DND-41 (cell line): ENCODE measurements at regions not wholly inside any gene's neighbourhood (a gene's known extent, or its start where the extent isn't known, plus 50 kb on each side); places are given as distances from the start of the nearest gene placed in this dataset.
"Not testable (repeated sequence)": the region's sequence is repeated elsewhere in the genome, so short reads cannot be mapped to it uniquely, and the experiment has no call there.

Source experiments
- ATAC-seq: fragments of 200-7000 bp; cut with Tn5 transposase; 3 replicates; pipeline ENCODE4 v1.9.1; 2021; ENCODE audit warnings: low read depth; ENCODE audit not compliant: insufficient read depth
- DNase-seq: peaks from one replicate; pipeline ENCODE4 v3.0.0-alpha.2; 2020
- H2AFZ ChIP-seq: 2 replicates; pipeline ENCODE4 v1.6.0; 2012; ENCODE audit warnings: low read depth, low read length
- H3K27ac ChIP-seq: 2 replicates; pipeline ENCODE4 v1.5.1; 2012; ENCODE audit warnings: low read length, inconsistent platforms
- H3K27me3 ChIP-seq: fragments of 200-600 bp; sonication (generic); 2 replicates; pipeline ENCODE4 v1.6.0; 2012; ENCODE audit warnings: low read length, mild to moderate bottlenecking, inconsistent platforms; ENCODE audit not compliant: insufficient read depth, poor library complexity
- H3K36me3 ChIP-seq: 2 replicates; pipeline ENCODE4 v1.5.1; 2012; ENCODE audit warnings: low read length, inconsistent platforms; ENCODE audit not compliant: insufficient read depth
- H3K4me1 ChIP-seq: 2 replicates; pipeline ENCODE4 v1.5.1; 2012; ENCODE audit warnings: mild to moderate bottlenecking, low read length; ENCODE audit not compliant: insufficient read depth
- H3K4me2 ChIP-seq: 2 replicates; pipeline ENCODE4 v1.6.0; 2012; ENCODE audit warnings: mild to moderate bottlenecking, moderate library complexity, low read length, inconsistent platforms; ENCODE audit not compliant: insufficient read depth
- H3K4me3 ChIP-seq, 2 experiments: fragments of 200-600 bp in 1 of 2; shearing (Covaris generic) in 1 of 2; 2 replicates each; pipeline ENCODE4 v1.5.1; 2012 to 2016; ENCODE audit warnings: inconsistent platforms in 2 of 2, low read length in 2 of 2, mild to moderate bottlenecking in 2 of 2, low read depth in 1 of 2, moderate library complexity in 1 of 2
- H3K79me2 ChIP-seq: 2 replicates; pipeline ENCODE4 v1.6.0; 2012; ENCODE audit warnings: low read length, inconsistent platforms; ENCODE audit not compliant: insufficient read depth
- H3K9ac ChIP-seq: 2 replicates; pipeline ENCODE4 v1.6.0; 2012; ENCODE audit warnings: low read depth, mild to moderate bottlenecking, inconsistent platforms, low read length, moderate library complexity
- H3K9me3 ChIP-seq: 2 replicates; pipeline ENCODE4 v1.5.1; 2012; ENCODE audit warnings: low read length, moderate library complexity, mild to moderate bottlenecking, inconsistent platforms; ENCODE audit not compliant: insufficient read depth, severe bottlenecking
- H4K20me1 ChIP-seq: 2 replicates; pipeline ENCODE4 v1.6.0; 2012; ENCODE audit warnings: low read length; ENCODE audit not compliant: insufficient read depth
- EZH2 ChIP-seq: IDR thresholded peaks from 3 replicates; pipeline ENCODE4 v1.6.1; 2012; ENCODE audit warnings: borderline replicate concordance, low read depth, mild to moderate bottlenecking, moderate library complexity, low read length, inconsistent platforms; ENCODE audit not compliant: severe bottlenecking
- TF ChIP-seq, protein P1 (sequence below): IDR thresholded peaks from 2 replicates; pipeline ENCODE4 v1.5.1; 2012; ENCODE audit warnings: borderline replicate concordance, low read length, moderate library complexity, mild to moderate bottlenecking; ENCODE audit not compliant: poor library complexity, severe bottlenecking; ENCODE audit errors: extremely low read depth

DNA sequence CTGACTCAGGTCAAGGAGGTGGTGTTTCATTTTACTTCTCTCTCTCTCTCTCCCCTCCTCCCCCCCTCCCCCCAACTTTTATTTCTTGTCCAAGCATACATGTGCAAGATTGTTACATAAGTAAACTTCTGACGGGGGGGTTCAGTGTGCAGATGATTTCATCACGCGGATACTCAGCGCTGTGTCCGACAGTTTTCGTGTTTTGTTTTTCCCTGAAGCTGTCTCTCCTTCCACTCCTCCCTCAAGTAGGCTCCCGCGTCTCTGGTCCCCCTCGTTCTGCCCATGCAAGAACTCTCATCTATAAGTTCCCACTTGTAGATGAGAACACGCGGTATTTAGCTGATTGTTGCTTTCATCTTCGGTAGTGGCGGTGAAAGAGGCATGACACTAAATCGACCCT is 111.0 kb upstream of the ANKRD30BL start:
- no peaks in the 10 kb centered on the region for H3K9me3 ChIP-seq
- no peak overlapping the region for H2AFZ ChIP-seq
- DNase-seq (no peak), ATAC-seq (no peak)
- H3K27me3 ChIP-seq: no peaks in the 10 kb centered on the region
- TF ChIP-seq EZH2: no peak
- TF ChIP-seq, protein P1, sequence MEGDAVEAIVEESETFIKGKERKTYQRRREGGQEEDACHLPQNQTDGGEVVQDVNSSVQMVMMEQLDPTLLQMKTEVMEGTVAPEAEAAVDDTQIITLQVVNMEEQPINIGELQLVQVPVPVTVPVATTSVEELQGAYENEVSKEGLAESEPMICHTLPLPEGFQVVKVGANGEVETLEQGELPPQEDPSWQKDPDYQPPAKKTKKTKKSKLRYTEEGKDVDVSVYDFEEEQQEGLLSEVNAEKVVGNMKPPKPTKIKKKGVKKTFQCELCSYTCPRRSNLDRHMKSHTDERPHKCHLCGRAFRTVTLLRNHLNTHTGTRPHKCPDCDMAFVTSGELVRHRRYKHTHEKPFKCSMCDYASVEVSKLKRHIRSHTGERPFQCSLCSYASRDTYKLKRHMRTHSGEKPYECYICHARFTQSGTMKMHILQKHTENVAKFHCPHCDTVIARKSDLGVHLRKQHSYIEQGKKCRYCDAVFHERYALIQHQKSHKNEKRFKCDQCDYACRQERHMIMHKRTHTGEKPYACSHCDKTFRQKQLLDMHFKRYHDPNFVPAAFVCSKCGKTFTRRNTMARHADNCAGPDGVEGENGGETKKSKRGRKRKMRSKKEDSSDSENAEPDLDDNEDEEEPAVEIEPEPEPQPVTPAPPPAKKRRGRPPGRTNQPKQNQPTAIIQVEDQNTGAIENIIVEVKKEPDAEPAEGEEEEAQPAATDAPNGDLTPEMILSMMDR: no peak
- H3K4me3 ChIP-seq: no peak overlapping the region
- no peaks in the 10 kb centered on the region for H3K36me3 ChIP-seq
- H3K4me1 ChIP-seq: peaks cover 14% of the 10 kb centered on the region
- no peak overlapping the region for H3K4me2 ChIP-seq
- no peak overlapping the region for H3K27ac ChIP-seq
- H3K79me2 ChIP-seq: no peaks in the 10 kb centered on the region
- H3K9ac ChIP-seq: no peak overlapping the region
- H4K20me1 ChIP-seq: no peaks in the 10 kb centered on the region

DNA sequence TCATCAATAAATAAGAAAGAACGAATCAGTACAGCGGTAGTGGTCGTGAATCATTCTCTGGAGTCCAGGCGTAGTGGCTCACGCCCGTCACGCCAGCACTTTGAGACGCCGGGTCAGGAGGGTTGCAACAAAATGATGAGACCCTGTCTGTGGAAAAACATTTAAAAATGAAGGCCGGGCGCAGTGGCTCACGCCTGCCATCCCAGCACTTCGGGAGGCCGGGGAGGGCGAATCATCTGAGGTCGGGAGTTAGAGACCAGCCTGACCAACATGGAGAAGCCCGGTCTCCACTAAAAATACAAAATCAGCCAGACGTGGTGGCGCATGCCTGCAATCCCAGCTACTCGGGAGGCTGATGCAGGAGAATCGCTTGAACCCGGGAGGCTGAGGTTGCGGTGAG is 111.8 kb upstream of the ANKRD30BL start:
- not testable (repeated sequence) for H4K20me1 ChIP-seq, DNase-seq, H3K27me3 ChIP-seq

DNA sequence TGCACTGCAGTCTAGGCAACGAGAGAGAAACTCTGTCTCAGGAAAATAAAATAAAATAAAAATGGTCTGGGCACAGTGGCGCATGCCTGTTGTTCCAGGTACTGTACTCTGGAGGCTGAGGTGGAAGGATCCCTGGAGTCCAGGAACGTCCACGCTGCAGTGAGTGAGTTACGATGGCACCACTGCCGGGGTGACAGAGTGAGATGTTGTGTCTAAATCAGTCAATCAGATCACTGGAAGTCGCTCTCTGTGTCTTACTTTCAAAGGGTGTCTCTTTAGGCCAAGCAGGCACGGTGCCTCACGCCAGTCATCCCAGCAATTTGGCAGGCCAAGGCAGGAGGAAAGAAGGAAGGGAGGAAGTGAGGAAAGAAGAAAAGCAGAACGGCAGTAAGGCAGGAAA is 112.2 kb upstream of the ANKRD30BL start:
- Histone ChIP-seq H3K79me2 (no peaks in the 10 kb centered on the region), H3K27ac (no peak overlapping the region), H4K20me1 (no peaks in the 10 kb centered on the region), H3K9ac (no peak overlapping the region), H3K4me1 (peaks cover 14% of the 10 kb centered on the region), H3K4me2 (no peak overlapping the region), H3K27me3 (no peaks in the 10 kb centered on the region), H3K36me3 (no peaks in the 10 kb centered on the region), H3K9me3 (no peaks in the 10 kb centered on the region), H2AFZ (no peak overlapping the region), H3K4me3 (no peak overlapping the region)
- DNase-seq (no peak), ATAC-seq (no peak)
- TF ChIP-seq, protein P1: no peak
- TF ChIP-seq EZH2: no peak

More for the DNA sequence above, 111.8 kb upstream of the ANKRD30BL start:
- not testable (repeated sequence) for H3K27ac ChIP-seq, H3K79me2 ChIP-seq, H3K4me3 ChIP-seq, ATAC-seq, H2AFZ ChIP-seq, H3K9ac ChIP-seq, H3K36me3 ChIP-seq, H3K4me2 ChIP-seq, H3K9me3 ChIP-seq
- peaks cover 14% of the 10 kb centered on the region for H3K4me1 ChIP-seq

DNA sequence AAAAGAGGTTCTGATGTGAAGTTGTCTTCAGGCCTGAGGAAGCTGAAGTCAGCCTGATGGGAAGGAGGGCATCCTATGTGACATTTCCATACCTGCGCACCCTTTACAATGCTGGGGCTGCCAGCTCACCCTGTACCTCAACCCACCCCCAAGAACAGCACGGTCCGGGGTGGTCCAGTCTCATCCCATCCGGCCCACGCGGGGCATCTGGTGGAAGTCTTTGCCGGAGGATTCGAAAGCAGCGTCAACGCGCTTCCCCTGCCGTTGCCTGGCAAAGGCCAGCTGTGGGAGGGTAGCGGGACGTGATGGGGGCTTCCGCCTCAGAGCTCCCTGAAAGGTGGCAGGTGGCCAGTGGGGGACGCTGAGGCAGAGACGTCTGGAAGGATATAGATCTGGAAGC is 113.6 kb upstream of the ANKRD30BL start:
- ATAC-seq: no peak
- no peak overlapping the region for H3K27ac ChIP-seq
- peaks cover 11% of the 10 kb centered on the region for H3K4me1 ChIP-seq

More for the DNA sequence above, 113.6 kb upstream of the ANKRD30BL start:
- no peaks in the 10 kb centered on the region for H3K79me2 ChIP-seq
- H2AFZ ChIP-seq: no peak overlapping the region
- no peak overlapping the region for H3K4me2 ChIP-seq
- no peaks in the 10 kb centered on the region for H4K20me1 ChIP-seq
- no peak for DNase-seq
- H3K27me3 ChIP-seq: no peaks in the 10 kb centered on the region
- TF ChIP-seq, protein P1: no peak
- TF ChIP-seq EZH2: no peak
- H3K4me3 ChIP-seq: no peak overlapping the region
- H3K9me3 ChIP-seq: no peaks in the 10 kb centered on the region
- H3K36me3 ChIP-seq: no peaks in the 10 kb centered on the region
- no peak overlapping the region for H3K9ac ChIP-seq
